Stimulated activated naive CD8-positive, alpha-beta T cell treated with anti-CD3 and anti-CD28 coated beads, Interleukin-15, Interleukin-2, amounts not matched to agents 100 ng/mL and 50 ng/mL, for 24 hours (primary cell): ENCODE measurements at regions not wholly inside any gene's neighbourhood (a gene's known extent, or its start where the extent isn't known, plus 50 kb on each side); places are given as distances from the start of the nearest gene placed in this dataset.
"Not testable (repeated sequence)": the region's sequence is repeated elsewhere in the genome, so short reads cannot be mapped to it uniquely, and the experiment has no call there.

Source experiments
- H3K27ac Mint-ChIP-seq: one replicate; pipeline ENCODE4 v1.8.0; 2021; ENCODE audit warnings: mild to moderate bottlenecking, mixed read lengths
- H3K27me3 Mint-ChIP-seq: one replicate; pipeline ENCODE4 v1.8.0; 2021; ENCODE audit warnings: mixed read lengths
- H3K36me3 Mint-ChIP-seq: one replicate; pipeline ENCODE4 v1.8.0; 2021; ENCODE audit warnings: low read depth, mixed read lengths
- H3K4me1 Mint-ChIP-seq: one replicate; pipeline ENCODE4 v1.8.0; 2021; ENCODE audit warnings: low read depth, mixed read lengths
- H3K4me3 Mint-ChIP-seq: one replicate; pipeline ENCODE4 v1.8.0; 2021; ENCODE audit warnings: mild to moderate bottlenecking, mixed read lengths
- H3K9me3 Mint-ChIP-seq: one replicate; pipeline ENCODE4 v1.8.0; 2021; ENCODE audit warnings: mixed read lengths

- H3K36me3 Mint-ChIP-seq: no peaks in the 10 kb centered on the region
- no peaks in the 10 kb centered on the region for H3K27me3 Mint-ChIP-seq
- H3K9me3 Mint-ChIP-seq: peaks cover 15% of the 10 kb centered on the region
- H3K27ac Mint-ChIP-seq: no peak overlapping the region
- H3K4me1 Mint-ChIP-seq: no peaks in the 10 kb centered on the region
- no peak overlapping the region for H3K4me3 Mint-ChIP-seq
These were observed 576.9 kb downstream of the ANKRD7 start for GRCh38 chr7:118801366-118801765.

DNA sequence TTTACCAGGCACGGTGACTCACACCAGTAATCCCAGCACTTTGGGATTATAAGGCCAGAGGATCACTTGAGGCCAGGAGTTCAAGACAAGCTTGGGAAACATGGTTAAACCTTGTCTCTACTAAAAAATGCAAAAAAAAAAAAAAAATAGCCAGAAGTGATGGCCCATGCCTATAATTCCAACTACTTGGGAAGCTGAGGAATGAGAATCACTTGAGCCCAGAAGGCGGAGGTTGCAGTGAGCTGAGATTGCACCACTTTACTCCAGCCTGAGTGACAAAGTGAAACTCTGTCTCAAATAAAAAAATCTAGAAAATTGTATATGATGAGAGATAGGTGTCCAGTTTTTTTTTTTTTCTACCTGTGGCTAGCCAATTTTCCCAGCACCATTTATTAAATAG lies 578.2 kb downstream of the ANKRD7 start:
- peaks cover 15% of the 10 kb centered on the region for H3K9me3 Mint-ChIP-seq
- H3K4me3 Mint-ChIP-seq: no peak overlapping the region
- no peaks in the 10 kb centered on the region for H3K27me3 Mint-ChIP-seq
- H3K36me3 Mint-ChIP-seq: no peaks in the 10 kb centered on the region
- no peaks in the 10 kb centered on the region for H3K4me1 Mint-ChIP-seq
- H3K27ac Mint-ChIP-seq: no peak overlapping the region

- Mint-ChIP-seq H3K4me1 (no peaks in the 10 kb centered on the region), H3K36me3 (no peaks in the 10 kb centered on the region), H3K27me3 (no peaks in the 10 kb centered on the region), H3K27ac (no peak overlapping the region), H3K4me3 (no peak overlapping the region), H3K9me3 (no peaks in the 10 kb centered on the region)
These were observed 601.7 kb downstream of the ANKRD7 start for GRCh38 chr7:118826246-118826645.

GRCh38 chr7:118836933-118837332 lies 612.4 kb downstream of the ANKRD7 start:
- H3K27ac Mint-ChIP-seq: no peak overlapping the region
- no peaks in the 10 kb centered on the region for H3K27me3 Mint-ChIP-seq
- H3K36me3 Mint-ChIP-seq: no peaks in the 10 kb centered on the region

DNA sequence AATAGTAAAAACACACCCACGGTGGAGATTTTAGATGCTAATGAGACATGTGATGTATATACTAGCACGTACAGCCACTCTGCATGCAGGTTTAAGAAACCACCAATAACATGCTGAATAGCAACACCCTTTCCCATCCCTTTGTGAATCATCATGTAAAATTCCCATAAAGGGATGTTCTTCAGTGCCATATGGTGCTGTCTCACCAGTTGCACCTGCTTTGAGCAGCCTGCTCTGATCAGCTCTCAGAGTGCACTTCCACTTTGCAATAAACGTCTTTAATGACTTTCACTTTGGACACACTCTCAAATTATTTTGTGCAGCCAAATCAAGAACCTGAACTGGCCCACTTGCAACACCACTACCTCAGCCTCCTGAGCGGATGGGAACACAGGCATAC lies 615.0 kb downstream of the ANKRD7 start:
- H3K27me3 Mint-ChIP-seq: no peaks in the 10 kb centered on the region
- H3K9me3 Mint-ChIP-seq: peaks cover 7% of the 10 kb centered on the region
- no peak overlapping the region for H3K27ac Mint-ChIP-seq
- no peaks in the 10 kb centered on the region for H3K36me3 Mint-ChIP-seq
- no peak overlapping the region for H3K4me3 Mint-ChIP-seq
- no peaks in the 10 kb centered on the region for H3K4me1 Mint-ChIP-seq

More at GRCh38 chr7:118836933-118837332, 612.4 kb downstream of the ANKRD7 start:
- no peaks in the 10 kb centered on the region for H3K4me1 Mint-ChIP-seq
- H3K4me3 Mint-ChIP-seq: no peak overlapping the region
- H3K9me3 Mint-ChIP-seq: peaks cover 7% of the 10 kb centered on the region

DNA sequence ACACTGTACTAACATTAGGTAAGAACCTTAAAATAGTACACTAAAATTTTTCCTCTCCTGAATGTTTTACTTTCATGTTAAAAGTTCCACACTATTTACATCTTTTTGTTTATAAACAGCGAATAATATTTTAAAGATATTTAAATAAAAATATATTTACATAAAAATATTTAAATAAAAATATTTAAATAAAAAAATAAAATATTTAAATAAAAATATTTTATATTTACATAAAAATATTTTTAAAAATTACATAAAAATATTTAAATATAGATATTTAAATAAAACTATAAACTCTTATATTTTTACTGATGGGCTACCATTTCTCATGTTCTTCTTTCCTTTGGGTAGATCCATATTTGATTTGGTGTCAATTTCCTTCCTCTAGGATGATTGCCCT lies 619.0 kb downstream of the ANKRD7 start:
- Mint-ChIP-seq H3K27me3 (no peaks in the 10 kb centered on the region), H3K27ac (no peak overlapping the region)

DNA sequence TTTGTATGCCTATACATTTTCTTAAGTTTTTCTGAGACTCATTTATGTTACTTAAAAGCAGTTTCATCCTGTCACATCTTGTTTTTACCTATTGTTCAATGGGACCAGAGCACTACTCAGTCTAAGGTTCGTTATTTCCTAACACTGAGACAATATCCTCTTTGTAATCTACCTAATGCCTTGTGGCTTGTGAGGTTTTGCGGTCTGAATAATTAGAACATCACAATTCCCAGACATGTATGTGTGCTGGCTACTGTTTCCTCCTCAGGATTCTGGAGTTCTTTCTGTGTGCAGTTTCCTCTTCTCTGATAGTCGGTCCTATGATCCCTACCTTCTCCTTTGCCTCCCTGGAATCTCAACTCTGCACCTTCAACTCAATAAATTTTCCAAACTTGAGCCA lies 620.2 kb downstream of the ANKRD7 start:
- no peaks in the 10 kb centered on the region for H3K36me3 Mint-ChIP-seq
- no peaks in the 10 kb centered on the region for H3K27me3 Mint-ChIP-seq
- no peak overlapping the region for H3K27ac Mint-ChIP-seq
- no peaks in the 10 kb centered on the region for H3K4me1 Mint-ChIP-seq
- no peaks in the 10 kb centered on the region for H3K9me3 Mint-ChIP-seq
- no peak overlapping the region for H3K4me3 Mint-ChIP-seq

More for the DNA sequence above, 619.0 kb downstream of the ANKRD7 start:
- H3K4me3 Mint-ChIP-seq: no peak overlapping the region
- H3K36me3 Mint-ChIP-seq: no peaks in the 10 kb centered on the region
- H3K9me3 Mint-ChIP-seq: peaks cover 4% of the 10 kb centered on the region
- no peaks in the 10 kb centered on the region for H3K4me1 Mint-ChIP-seq

DNA sequence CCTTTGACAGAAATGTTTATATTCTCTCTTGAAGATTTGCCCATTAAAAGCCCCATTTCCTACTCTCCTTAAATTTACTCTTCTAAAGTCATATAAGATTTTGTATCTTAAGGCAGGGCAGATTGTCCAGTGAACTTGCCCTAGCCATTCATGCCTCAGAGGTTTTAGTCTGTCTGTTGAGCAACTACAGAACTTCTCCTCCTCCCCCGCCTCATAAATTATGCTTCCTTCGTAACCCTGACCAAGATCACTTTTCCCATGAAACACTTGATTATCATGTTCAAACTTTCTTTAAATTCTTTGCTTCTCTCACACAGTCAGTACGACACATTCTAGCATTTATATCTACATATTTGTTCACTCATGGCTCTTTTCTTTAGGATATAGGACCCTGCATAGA lies 621.3 kb downstream of the ANKRD7 start:
- no peak overlapping the region for H3K4me3 Mint-ChIP-seq
- H3K36me3 Mint-ChIP-seq: no peaks in the 10 kb centered on the region
- H3K27ac Mint-ChIP-seq: no peak overlapping the region
- H3K9me3 Mint-ChIP-seq: no peaks in the 10 kb centered on the region
- H3K4me1 Mint-ChIP-seq: no peaks in the 10 kb centered on the region
- H3K27me3 Mint-ChIP-seq: no peaks in the 10 kb centered on the region

DNA sequence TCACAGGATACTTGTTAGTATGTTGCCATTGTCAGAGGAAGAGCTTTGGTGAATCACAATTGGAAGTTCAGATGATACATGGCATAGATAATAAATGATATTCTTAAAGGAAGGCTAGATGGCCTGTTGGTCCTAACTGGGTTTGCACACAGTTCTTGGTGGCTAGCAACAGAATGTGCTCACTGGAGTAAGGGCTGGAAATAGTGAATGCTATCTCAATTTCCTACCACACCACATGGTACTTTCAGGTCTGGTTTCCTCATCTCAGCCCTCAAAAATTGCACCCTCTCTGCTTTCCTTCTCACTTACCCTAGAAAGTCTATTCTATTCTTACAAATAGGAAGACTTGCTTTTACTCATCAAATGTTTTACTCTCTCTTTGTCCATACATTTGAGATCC lies 622.5 kb downstream of the ANKRD7 start:
- no peak overlapping the region for H3K4me3 Mint-ChIP-seq
- no peaks in the 10 kb centered on the region for H3K36me3 Mint-ChIP-seq
- H3K4me1 Mint-ChIP-seq: no peaks in the 10 kb centered on the region
- peaks cover 3% of the 10 kb centered on the region for H3K9me3 Mint-ChIP-seq
- no peak overlapping the region for H3K27ac Mint-ChIP-seq
- H3K27me3 Mint-ChIP-seq: no peaks in the 10 kb centered on the region

GRCh38 chr7:118855290-118855689 lies 630.8 kb downstream of the ANKRD7 start:
- Mint-ChIP-seq H3K36me3 (no peaks in the 10 kb centered on the region), H3K4me1 (no peaks in the 10 kb centered on the region), H3K4me3 (no peak overlapping the region), H3K27ac (no peak overlapping the region), H3K9me3 (peaks cover 3% of the 10 kb centered on the region), H3K27me3 (no peaks in the 10 kb centered on the region)

GRCh38 chr7:118858651-118859149 lies 634.2 kb downstream of the ANKRD7 start:
- Mint-ChIP-seq H3K27ac (no peak overlapping the region), H3K4me3 (no peak overlapping the region), H3K27me3 (no peaks in the 10 kb centered on the region), H3K4me1 (no peaks in the 10 kb centered on the region), H3K9me3 (no peaks in the 10 kb centered on the region), H3K36me3 (no peaks in the 10 kb centered on the region)

DNA sequence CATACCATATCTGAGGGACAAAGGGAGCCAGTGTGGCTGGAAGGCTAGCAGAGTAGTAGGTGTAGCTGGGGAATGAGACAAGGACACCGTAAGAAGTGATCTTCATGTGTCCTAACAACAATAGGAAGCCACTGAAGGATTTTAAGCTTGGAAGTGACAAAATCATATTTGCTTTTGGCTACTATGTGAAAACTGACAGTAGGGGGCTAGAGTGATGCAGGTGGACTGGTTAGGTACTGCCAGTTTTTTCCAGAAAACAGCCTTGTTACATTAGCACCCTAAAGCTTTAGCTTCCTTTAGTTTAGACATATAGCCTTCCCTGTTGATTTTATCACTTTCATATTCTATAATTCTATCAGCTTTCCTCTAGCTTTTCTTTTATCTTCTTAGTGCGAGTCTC lies 637.1 kb downstream of the ANKRD7 start:
- Mint-ChIP-seq H3K27me3 (no peaks in the 10 kb centered on the region), H3K4me3 (no peak overlapping the region), H3K27ac (no peak overlapping the region), H3K36me3 (no peaks in the 10 kb centered on the region), H3K4me1 (no peaks in the 10 kb centered on the region), H3K9me3 (no peaks in the 10 kb centered on the region)

GRCh38 chr7:118862740-118863139 lies 638.2 kb downstream of the ANKRD7 start:
- Mint-ChIP-seq H3K9me3 (no peaks in the 10 kb centered on the region), H3K27ac (no peak overlapping the region), H3K4me3 (no peak overlapping the region), H3K36me3 (no peaks in the 10 kb centered on the region), H3K27me3 (no peaks in the 10 kb centered on the region), H3K4me1 (no peaks in the 10 kb centered on the region)

DNA sequence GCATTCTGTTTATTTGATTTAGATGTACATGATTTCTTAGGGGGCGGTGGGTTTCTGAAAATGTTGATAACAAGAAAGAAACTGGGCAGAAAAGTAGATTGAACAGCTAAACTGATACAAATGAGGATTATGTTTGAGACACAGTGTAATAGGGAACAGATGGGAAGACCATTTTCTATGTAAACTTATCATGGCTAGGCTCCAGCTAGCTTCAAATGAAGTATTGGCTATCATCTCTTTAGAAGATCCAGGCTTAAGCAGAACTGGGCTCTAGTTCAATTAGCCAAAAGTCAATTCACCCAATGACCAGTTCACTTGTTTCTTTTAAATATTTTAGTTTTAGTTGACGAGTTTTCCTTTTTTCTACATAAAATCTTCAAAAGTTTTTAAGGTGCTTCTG lies 639.5 kb downstream of the ANKRD7 start:
- Mint-ChIP-seq H3K27ac (no peak overlapping the region), H3K27me3 (no peaks in the 10 kb centered on the region), H3K36me3 (no peaks in the 10 kb centered on the region), H3K9me3 (no peaks in the 10 kb centered on the region), H3K4me3 (no peak overlapping the region), H3K4me1 (no peaks in the 10 kb centered on the region)

DNA sequence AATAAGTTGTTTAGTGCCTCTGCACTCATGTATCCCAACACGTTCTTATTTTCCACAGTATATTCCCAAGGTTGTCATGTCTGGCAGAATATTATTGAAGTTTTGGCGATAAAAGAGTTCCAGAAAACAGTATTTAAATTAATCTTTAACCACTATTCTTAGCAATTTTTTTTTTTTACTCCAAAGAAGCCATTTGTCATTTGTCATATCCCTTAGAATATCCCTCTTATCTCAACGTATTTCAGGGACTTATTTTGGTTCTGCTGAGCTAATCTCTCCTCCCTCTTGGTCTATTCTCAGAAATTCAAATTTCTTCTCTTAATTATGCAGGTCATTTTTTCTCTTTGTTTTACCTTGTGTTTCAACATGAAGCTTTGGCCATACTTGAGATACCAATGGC lies 643.4 kb downstream of the ANKRD7 start:
- Mint-ChIP-seq H3K9me3 (no peaks in the 10 kb centered on the region), H3K27ac (no peak overlapping the region), H3K27me3 (no peaks in the 10 kb centered on the region), H3K4me1 (no peaks in the 10 kb centered on the region), H3K36me3 (no peaks in the 10 kb centered on the region), H3K4me3 (no peak overlapping the region)

DNA sequence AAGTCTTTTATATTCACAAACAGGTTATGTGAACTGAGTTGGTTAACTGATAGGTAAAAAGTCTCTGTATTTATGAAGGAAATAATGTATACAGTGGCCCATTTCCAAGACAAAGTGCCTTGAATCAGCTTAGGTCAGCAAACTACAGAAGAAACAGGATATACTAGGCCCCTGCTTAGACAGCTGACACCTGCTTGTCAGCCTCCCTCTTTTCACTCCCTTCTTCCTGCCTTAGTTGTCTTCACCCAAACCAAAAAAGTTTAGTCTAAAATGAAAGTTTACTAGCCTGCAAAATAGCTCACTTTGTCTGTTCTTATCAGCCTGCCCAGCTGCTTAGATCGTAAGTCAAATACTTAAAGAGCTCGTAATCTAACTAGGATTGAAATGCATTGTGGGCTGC lies 644.6 kb downstream of the ANKRD7 start:
- not testable (repeated sequence) for H3K4me3 Mint-ChIP-seq, H3K27me3 Mint-ChIP-seq, H3K27ac Mint-ChIP-seq, H3K9me3 Mint-ChIP-seq, H3K36me3 Mint-ChIP-seq, H3K4me1 Mint-ChIP-seq
